Effector memory CD4-positive, alpha-beta T cell (primary cell): ENCODE measurements at regions not wholly inside any gene's neighbourhood (a gene's known extent, or its start where the extent isn't known, plus 50 kb on each side); places are given as distances from the start of the nearest gene placed in this dataset.

Experiments used
- DNase-seq, 3 donors: peaks; one replicate each; pipeline ENCODE4 v3.0.0-alpha.2; 2020
- H3K27ac ChIP-seq: 2 replicates; pipeline ENCODE4 v1.7.0; 2013; ENCODE audit warnings: mild to moderate bottlenecking, low read length, moderate library complexity; ENCODE audit not compliant: insufficient read depth, poor library complexity, severe bottlenecking
- H3K27me3 ChIP-seq: replicated peaks from 2 replicates; pipeline ENCODE4 v1.7.0; 2013; ENCODE audit warnings: mild to moderate bottlenecking, low read length; ENCODE audit not compliant: insufficient read depth, control insufficient read depth, poor library complexity, severe bottlenecking
- H3K36me3 ChIP-seq: 2 replicates; pipeline ENCODE4 v1.7.0; 2013; ENCODE audit warnings: mild to moderate bottlenecking, low read length, moderate library complexity; ENCODE audit not compliant: control insufficient read depth, insufficient read depth
- H3K4me1 ChIP-seq: 2 replicates; pipeline ENCODE4 v1.7.0; 2013; ENCODE audit warnings: low read length, mild to moderate bottlenecking; ENCODE audit not compliant: control insufficient read depth, insufficient read depth, poor library complexity, severe bottlenecking
- H3K4me3 ChIP-seq: 2 replicates; pipeline ENCODE4 v1.7.0; 2013; ENCODE audit warnings: low read length, low read depth, mild to moderate bottlenecking; ENCODE audit not compliant: insufficient read depth, poor library complexity, severe bottlenecking
- H3K9me3 ChIP-seq: 2 replicates; pipeline ENCODE4 v1.7.0; 2013; ENCODE audit warnings: mild to moderate bottlenecking, low read length, moderate library complexity; ENCODE audit not compliant: control insufficient read depth

GRCh38 chr6:6412221-6412620, 91.8 kb upstream of the F13A1 start:
- H3K4me1 ChIP-seq: no peaks in the 10 kb centered on the region
- H3K27me3 ChIP-seq: no peaks in the 10 kb centered on the region
- H3K4me3 ChIP-seq: no peak overlapping the region
- no peak overlapping the region for H3K27ac ChIP-seq
- no peak for DNase-seq
- no peaks in the 10 kb centered on the region for H3K9me3 ChIP-seq
- H3K36me3 ChIP-seq: no peaks in the 10 kb centered on the region

DNA sequence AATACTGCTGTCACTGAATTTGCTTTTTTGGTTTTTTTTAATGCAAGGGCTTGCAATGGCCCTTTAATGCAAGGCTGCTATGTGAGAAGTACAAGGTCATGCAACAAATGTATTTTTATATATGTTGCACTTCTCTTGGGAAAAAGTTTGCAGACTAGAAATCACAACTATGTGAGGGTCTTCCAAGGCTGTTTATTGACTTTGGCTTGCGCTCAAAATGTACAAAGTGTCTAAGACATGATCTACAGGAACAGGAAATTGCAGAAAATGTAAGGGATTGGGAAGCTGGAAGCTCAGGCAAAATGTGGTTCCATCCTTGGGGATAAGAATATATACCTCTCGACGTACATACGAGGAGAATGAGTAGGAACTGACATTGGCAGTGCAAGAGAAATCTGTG, 92.2 kb upstream of the F13A1 start:
- no peaks in the 10 kb centered on the region for H3K4me1 ChIP-seq

GRCh38 chr6:6414931-6415330, 94.5 kb upstream of the F13A1 start:
- Histone ChIP-seq H3K36me3 (no peaks in the 10 kb centered on the region), H3K4me1 (no peaks in the 10 kb centered on the region), H3K27me3 (no peaks in the 10 kb centered on the region), H3K4me3 (no peak overlapping the region), H3K9me3 (no peaks in the 10 kb centered on the region), H3K27ac (no peak overlapping the region)
- DNase-seq: no peak

More for the DNA sequence above, 92.2 kb upstream of the F13A1 start:
- H3K27me3 ChIP-seq: no peaks in the 10 kb centered on the region
- no peaks in the 10 kb centered on the region for H3K36me3 ChIP-seq
- DNase-seq: no peak
- no peak overlapping the region for H3K27ac ChIP-seq
- no peak overlapping the region for H3K4me3 ChIP-seq
- H3K9me3 ChIP-seq: no peaks in the 10 kb centered on the region

DNA sequence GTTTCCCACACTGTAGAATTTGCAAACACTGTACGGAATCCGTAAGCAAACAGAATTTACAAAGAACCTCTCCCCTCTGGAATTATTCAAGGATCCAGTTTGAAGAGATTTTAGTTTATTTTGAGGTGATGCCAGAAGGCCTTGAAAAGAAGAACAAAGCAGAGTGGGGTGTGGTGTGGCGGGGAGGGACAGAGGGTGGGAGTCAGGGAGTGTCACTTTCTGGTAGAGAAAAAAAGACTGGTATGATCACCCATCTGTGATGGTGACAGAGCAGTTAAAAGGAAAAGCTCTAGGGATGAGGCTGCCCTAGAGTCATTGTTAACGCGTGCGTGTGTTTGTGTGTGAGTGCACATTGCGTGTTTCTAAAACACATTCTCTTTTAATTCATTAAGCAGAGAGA, 97.0 kb upstream of the F13A1 start:
- H3K4me1 ChIP-seq: no peaks in the 10 kb centered on the region
- H3K27ac ChIP-seq: no peak overlapping the region
- H3K36me3 ChIP-seq: no peaks in the 10 kb centered on the region
- H3K9me3 ChIP-seq: no peaks in the 10 kb centered on the region
- no peak for DNase-seq
- H3K4me3 ChIP-seq: no peak overlapping the region
- H3K27me3 ChIP-seq: no peaks in the 10 kb centered on the region

DNA sequence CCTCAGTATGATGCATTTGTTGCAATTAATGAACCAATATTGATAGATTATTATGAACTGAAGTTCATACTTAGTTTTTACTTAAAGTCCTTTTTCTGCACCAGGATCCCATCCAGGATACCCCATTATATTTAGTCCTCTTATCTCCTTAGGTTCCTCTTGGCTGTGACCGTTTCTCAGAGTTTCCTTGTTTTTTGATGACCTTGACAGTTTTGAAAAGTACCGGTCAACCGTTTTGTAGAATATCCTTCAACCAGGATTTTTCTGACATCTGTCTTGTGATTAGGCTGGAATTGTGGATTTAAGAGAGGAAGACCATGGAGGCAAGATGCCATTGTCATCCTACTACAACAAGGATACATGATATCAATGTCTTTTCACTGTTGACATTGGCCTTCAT, 98.0 kb upstream of the F13A1 start:
- H3K4me1 ChIP-seq: no peaks in the 10 kb centered on the region
- no peaks in the 10 kb centered on the region for H3K27me3 ChIP-seq
- H3K9me3 ChIP-seq: no peaks in the 10 kb centered on the region
- no peak overlapping the region for H3K4me3 ChIP-seq
- no peaks in the 10 kb centered on the region for H3K36me3 ChIP-seq
- no peak overlapping the region for H3K27ac ChIP-seq
- no peak for DNase-seq

- H3K36me3 ChIP-seq: no peaks in the 10 kb centered on the region
- no peaks in the 10 kb centered on the region for H3K4me1 ChIP-seq
- H3K27me3 ChIP-seq: no peaks in the 10 kb centered on the region
- H3K4me3 ChIP-seq: no peak overlapping the region
- H3K9me3 ChIP-seq: peaks cover 8% of the 10 kb centered on the region
- H3K27ac ChIP-seq: no peak overlapping the region
- DNase-seq: no peak
Measured at GRCh38 chr6:6420107-6420506, 99.6 kb upstream of the F13A1 start.

DNA sequence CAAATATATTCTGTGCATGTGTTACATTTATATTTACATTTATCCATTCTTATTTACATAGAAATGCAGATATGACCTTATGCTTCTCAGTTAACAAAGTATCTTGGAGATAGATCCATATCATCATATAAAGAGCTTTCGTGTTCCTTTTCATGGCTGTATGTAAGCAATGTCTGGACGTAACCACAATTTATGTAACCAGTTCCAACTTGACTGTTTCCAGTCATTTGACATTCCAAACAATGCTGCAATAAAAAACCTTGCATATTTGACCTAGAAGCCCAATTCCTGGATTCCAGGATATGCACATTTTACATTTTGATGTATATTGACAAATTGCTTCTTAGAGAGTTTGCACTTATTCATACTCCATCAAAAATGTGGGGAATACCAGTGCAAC, 113.7 kb upstream of the F13A1 start:
- H3K27ac ChIP-seq: no peak overlapping the region
- no peaks in the 10 kb centered on the region for H3K4me1 ChIP-seq
- no peaks in the 10 kb centered on the region for H3K36me3 ChIP-seq
- H3K9me3 ChIP-seq: no peaks in the 10 kb centered on the region
- no peak overlapping the region for H3K4me3 ChIP-seq
- no peak for DNase-seq
- no peaks in the 10 kb centered on the region for H3K27me3 ChIP-seq

- DNase-seq: no peak
- Histone ChIP-seq H3K27ac (no peak overlapping the region), H3K27me3 (no peaks in the 10 kb centered on the region), H3K9me3 (no peaks in the 10 kb centered on the region), H3K4me1 (no peaks in the 10 kb centered on the region), H3K36me3 (no peaks in the 10 kb centered on the region), H3K4me3 (no peak overlapping the region)
Measured at GRCh38 chr6:6434723-6435122, 114.3 kb upstream of the F13A1 start.

- Histone ChIP-seq H3K27ac (no peak overlapping the region), H3K4me1 (no peaks in the 10 kb centered on the region), H3K9me3 (no peaks in the 10 kb centered on the region), H3K27me3 (no peaks in the 10 kb centered on the region), H3K36me3 (no peaks in the 10 kb centered on the region), H3K4me3 (no peak overlapping the region)
- DNase-seq: no peak
Measured at GRCh38 chr6:6436366-6436765, 115.9 kb upstream of the F13A1 start.

- Histone ChIP-seq H3K9me3 (no peaks in the 10 kb centered on the region), H3K27ac (no peak overlapping the region), H3K4me1 (no peaks in the 10 kb centered on the region), H3K36me3 (no peaks in the 10 kb centered on the region), H3K4me3 (no peak overlapping the region), H3K27me3 (no peaks in the 10 kb centered on the region)
- no peak for DNase-seq
Measured at GRCh38 chr6:6436946-6437345, 116.5 kb upstream of the F13A1 start.

DNA sequence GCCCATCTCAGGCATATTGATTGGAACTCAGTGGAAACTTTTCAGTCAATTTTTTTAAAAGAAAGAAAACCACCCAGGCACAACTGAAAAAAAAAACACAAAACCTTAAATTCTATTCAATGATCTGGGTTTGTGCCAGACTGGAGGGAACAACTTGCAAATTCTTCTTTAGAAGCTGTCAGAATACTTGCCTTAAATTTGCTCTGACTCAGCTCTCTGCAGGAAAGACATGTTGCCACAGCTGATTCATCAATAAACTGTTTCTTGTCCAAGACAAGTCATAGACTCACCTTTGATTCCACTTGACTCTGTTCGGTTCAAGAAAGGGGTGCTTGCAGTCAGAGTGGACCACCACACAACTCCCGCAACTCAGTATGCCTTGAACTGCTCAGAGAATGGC, 117.8 kb upstream of the F13A1 start:
- H3K27me3 ChIP-seq: no peaks in the 10 kb centered on the region
- no peaks in the 10 kb centered on the region for H3K36me3 ChIP-seq
- H3K4me1 ChIP-seq: no peaks in the 10 kb centered on the region
- H3K27ac ChIP-seq: no peak overlapping the region
- no peaks in the 10 kb centered on the region for H3K9me3 ChIP-seq
- no peak overlapping the region for H3K4me3 ChIP-seq
- DNase-seq: no peak
